Lower leg skin (tissue), 4 donors: ENCODE measurements at regions not wholly inside any gene's neighbourhood (a gene's known extent, or its start where the extent isn't known, plus 50 kb on each side); places are given as distances from the start of the nearest gene placed in this dataset.

Experiments
- DNase-seq, 2 donors: peaks; one replicate each; pipeline ENCODE4 v3.0.0-alpha.2; 2019; ENCODE audit warnings: low spot score in 2 of 2
- H3K4me3 ChIP-seq: fragments of 200-600 bp; sonication (generic); 2 replicates; pipeline ENCODE4 v1.5.1; 2017; ENCODE audit warnings: mild to moderate bottlenecking, low read depth; ENCODE audit not compliant: poor library complexity, severe bottlenecking
- CTCF ChIP-seq, 3 donors: fragments of 450-650 bp; IDR thresholded peaks; one replicate each; pipeline ENCODE4 v1.5.1; 2016; ENCODE audit warnings: antibody characterized with exemption in 3 of 3, mild to moderate bottlenecking in 3 of 3, moderate library complexity in 2 of 3
- POLR2A ChIP-seq, 2 donors: fragments of 450-650 bp; IDR thresholded peaks; one replicate each; pipeline ENCODE4 v1.6.1; 2016 to 2017; ENCODE audit warnings: antibody characterized with exemption in 2 of 2, mild to moderate bottlenecking in 1 of 2, moderate library complexity in 1 of 2
- WGBS, 2 donors: methylation state at CpG; one replicate each; pipeline ENCODE4 v1.1.5; 2018; 5-methylcytosine and 5-hydroxymethylcytosine counted together
- intact Hi-C: fragments of 100-400 bp; cut with DNase I; formaldehyde crosslinking; loops from one replicate; pipeline ENCODE4 v1.15.0; 2023; ENCODE audit warnings: low total_unique reads

- H3K4me3 ChIP-seq: no peak overlapping the region
- TF ChIP-seq POLR2A (IDR thresholded peaks at IDR 0.05) (no peak), CTCF (IDR thresholded peaks at IDR 0.05) (no peak)
- 49 to 51% methylated on average over 7 of the region's 7 CpGs for WGBS, 2 donors
- intact Hi-C loops: no loop called here
- DNase-seq: no peak
Observed at GRCh38 chr19:13557756-13558398, 51.6 kb upstream of the CACNA1A start.

GRCh38 chr19:13556552-13556951 is 50.3 kb upstream of the CACNA1A start:
- DNase-seq: no peak
- H3K4me3 ChIP-seq: no peak overlapping the region
- TF ChIP-seq POLR2A (IDR thresholded peaks at IDR 0.05): no peak
- no peak for TF ChIP-seq CTCF (IDR thresholded peaks at IDR 0.05)
- 59 to 76% methylated on average over 9 of the region's 9 CpGs for WGBS, 2 donors
- intact Hi-C loops: no loop called here
